ENCODE measurements at regions not wholly inside any gene's neighbourhood (a gene's known extent, or its start where the extent isn't known, plus 50 kb on each side); places are given as distances from the start of the nearest gene placed in this dataset.

DNA sequence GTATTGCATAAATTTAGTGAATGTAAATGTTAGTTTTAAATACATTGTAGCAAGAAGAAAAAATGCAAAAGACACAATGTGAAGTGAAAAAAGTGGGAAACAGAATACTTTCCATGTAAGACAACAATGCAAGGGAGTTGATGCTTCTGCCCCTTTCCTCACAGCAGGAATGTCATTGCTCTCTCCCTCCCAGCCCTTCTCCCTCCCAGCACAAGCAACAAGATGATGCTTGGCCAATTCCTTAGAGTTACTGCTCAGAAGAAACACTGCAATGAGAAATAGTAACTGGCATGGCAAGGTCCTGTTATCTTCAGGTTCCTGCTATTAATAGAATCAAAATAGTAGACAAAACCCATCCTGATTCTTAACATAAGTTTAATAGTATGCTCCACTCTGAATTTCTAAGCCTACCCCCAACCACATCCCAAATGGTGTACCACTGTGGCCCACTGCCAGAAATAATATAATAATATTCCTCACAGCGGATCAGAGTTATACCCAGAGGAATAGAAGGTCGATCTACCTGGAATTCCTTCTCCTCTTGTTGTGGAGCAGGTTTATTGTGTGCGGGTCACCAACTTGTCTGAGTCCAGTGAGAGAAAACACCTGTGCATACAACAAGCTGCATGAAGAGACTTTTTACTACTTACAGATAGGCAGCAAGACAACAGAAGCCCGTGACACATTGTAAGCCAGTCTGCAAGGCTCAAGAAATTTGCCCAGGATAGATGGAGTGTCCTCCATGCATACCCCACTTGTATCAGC, 69.8 kb upstream of the SLC7A11 start:
- intact Hi-C loops (cut with DNase I), result no loop called here
- ATAC-seq, result no peak

DNA sequence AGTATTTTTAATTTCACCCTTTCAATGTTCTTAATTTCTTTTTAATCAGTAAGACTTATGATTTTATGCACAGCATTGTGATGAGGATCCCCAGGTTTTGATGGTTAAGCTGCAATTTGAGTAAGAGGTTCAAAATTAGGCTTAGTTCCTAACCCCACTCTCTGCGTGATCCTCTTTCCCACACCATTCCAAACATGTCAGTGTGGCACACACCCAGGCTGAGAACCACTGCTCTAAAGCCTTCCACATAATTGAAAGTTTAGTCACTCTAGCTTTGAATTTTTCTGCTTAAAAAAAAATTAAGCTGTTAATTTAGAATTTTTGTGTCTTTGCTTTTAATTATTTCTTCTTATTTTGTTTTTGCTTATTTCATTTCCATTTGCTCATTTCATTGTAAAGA, 68.8 kb upstream of the SLC7A11 start:
- ATAC-seq (no peak), DNase-seq (ENCODE audit: missing footprints) (no peak)
- intact Hi-C loops (cut with DNase I), result no loop called here

More for the DNA sequence above, 69.8 kb upstream of the SLC7A11 start:
- DNase-seq (ENCODE audit: missing footprints), result no peak

GRCh38 chr4:138310498-138310897, 68.3 kb upstream of the SLC7A11 start:
- intact Hi-C loops (cut with DNase I), result no loop called here
- ATAC-seq, result no peak
- no peak for DNase-seq (ENCODE audit: missing footprints)

DNA sequence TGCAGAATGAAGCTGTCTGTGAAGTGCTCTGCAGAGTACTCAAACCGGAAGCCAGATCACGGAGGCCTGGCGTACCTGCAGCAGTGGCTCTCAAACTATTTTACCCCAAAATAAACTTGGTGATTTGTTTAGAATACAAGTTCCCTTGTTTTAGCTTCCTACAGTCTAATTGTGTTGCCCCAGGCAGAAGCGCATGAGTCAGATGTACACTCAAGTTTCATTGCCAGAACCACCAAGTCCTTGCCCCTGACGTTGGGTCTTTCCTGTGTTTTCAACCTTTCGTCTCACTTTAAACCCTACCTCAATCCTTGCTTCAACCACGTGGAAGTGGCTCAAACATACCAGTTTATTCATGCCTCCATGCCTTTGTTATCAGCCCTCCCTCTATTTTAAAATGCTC, 66.2 kb upstream of the SLC7A11 start:
- DNase-seq (ENCODE audit: missing footprints), result no peak
- intact Hi-C loops (cut with DNase I), result no loop called here
- ATAC-seq, result no peak

DNA sequence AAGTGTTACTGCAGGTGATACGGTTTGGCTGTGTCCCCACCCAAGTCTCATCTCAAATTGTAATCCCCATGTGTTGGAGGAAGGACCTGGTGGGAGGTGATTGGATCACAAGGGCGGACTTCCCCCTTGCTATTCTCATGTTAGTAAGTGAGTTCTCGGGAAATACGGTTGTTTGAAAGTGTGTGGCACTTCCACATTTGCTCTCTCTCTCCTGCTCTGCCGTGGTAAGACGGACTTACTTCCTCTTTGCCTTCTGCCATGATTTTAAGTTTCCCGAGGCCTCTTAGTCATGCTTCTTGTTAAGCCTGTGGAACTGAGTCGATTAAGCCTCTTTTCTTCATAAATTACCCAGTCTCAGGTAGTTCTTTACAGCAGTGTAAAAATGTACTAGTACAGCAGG, 65.2 kb upstream of the SLC7A11 start:
- intact Hi-C loops (cut with DNase I), result no loop called here
- DNase-seq (ENCODE audit: missing footprints) (no peak), ATAC-seq (no peak)

- intact Hi-C loops (cut with DNase I), result no loop called here
- DNase-seq (ENCODE audit: missing footprints) (no peak), ATAC-seq (no peak)
Measured at GRCh38 chr4:138305050-138305449, 62.9 kb upstream of the SLC7A11 start.

GRCh38 chr4:138301536-138301935, 59.4 kb upstream of the SLC7A11 start:
- intact Hi-C loops (cut with DNase I), result no loop called here
- DNase-seq (ENCODE audit: missing footprints) (no peak), ATAC-seq (no peak)

- ATAC-seq (no peak), DNase-seq (ENCODE audit: missing footprints) (no peak)
- intact Hi-C loops (cut with DNase I), result no loop called here
Measured at GRCh38 chr4:138300616-138301015, 58.5 kb upstream of the SLC7A11 start.

DNA sequence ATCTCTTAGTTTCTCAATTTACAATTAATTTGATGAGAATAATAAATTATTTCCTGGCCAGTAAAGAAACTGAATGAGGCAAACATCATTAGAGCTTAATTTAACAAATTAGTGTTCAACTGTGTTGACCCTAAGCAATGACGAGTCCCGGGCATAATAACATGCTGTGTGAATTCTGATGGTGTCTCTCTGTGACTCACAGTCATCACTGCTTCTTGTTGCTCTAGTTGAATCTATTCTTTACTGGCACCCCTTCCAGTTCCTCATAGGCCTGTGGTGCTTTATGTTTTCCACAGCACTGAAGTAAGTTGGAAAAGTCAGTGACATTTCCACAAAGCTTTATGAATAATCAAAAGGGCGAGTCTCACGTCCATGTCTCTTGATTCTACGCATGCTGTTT, 57.7 kb upstream of the SLC7A11 start:
- no peak for ATAC-seq
- intact Hi-C loops (cut with DNase I), result no loop called here

DNA sequence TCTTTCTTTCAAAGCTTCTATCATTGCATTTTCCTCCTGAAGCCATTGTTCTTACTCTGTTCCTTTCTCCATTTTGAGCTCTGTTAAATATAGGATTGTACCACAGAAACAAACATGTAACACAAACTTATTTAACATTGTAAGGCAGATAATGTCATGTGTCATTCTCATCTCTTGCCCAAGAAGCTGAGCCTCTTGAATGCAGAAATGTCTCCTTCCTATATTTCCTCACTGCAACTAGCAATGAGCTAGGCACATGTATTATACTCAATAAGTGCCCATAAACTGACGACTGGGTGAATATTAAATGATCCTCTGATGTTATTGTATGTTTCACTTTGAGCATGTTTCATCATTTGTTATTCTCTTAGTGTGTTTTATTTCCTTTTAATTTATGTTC, 56.7 kb upstream of the SLC7A11 start:
- intact Hi-C loops (cut with DNase I), result no loop called here
- DNase-seq (ENCODE audit: missing footprints) (no peak), ATAC-seq (no peak)

More for the DNA sequence above, 57.7 kb upstream of the SLC7A11 start:
- no peak for DNase-seq (ENCODE audit: missing footprints)

GRCh38 chr4:138298431-138298830, 56.3 kb upstream of the SLC7A11 start:
- no peak for DNase-seq (ENCODE audit: missing footprints)
- intact Hi-C loops (cut with DNase I), result no loop called here
- ATAC-seq, result no peak

GRCh38 chr4:138297743-138298405, 55.7 kb upstream of the SLC7A11 start:
- intact Hi-C loops (cut with DNase I), result no loop called here
- no peak for ATAC-seq
- no peak for DNase-seq (ENCODE audit: missing footprints)

DNA sequence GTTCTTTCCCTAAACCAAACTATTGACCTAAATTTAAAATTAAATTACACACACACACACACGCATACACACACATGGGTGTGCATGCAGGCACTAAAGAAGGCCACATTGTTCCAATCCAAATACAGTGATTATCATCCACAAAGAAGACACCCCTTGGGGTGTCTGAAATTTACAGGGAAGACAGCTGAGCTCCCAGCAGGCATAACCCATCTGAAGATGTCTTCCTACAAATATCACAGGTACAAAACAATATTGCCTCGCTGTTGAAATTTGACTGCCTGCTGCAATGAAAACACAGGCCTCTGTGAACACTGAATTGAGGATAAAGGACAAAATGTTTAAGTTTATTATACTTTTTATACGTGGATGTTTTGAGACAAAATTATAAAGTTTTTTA, 50.2 kb upstream of the SLC7A11 start:
- no peak for DNase-seq (ENCODE audit: missing footprints)
- no peak for ATAC-seq
- intact Hi-C loops (cut with DNase I), result no loop called here
